Uterus (tissue), 2 donors: ENCODE measurements at regions not wholly inside any gene's neighbourhood (a gene's known extent, or its start where the extent isn't known, plus 50 kb on each side); places are given as distances from the start of the nearest gene placed in this dataset.

Experiments used
- POLR2A ChIP-seq, 2 donors: fragments of 450-650 bp; IDR thresholded peaks; one replicate each; pipeline ENCODE4 v1.6.1; 2016; ENCODE audit warnings: antibody characterized with exemption in 2 of 2, mild to moderate bottlenecking in 1 of 2, moderate library complexity in 1 of 2
- TF ChIP-seq, protein P1 (sequence below), 4 experiments: fragments of 200-600 bp in 2 of 4; fragments of 450-650 bp in 2 of 4; sonication (generic) in 2 of 4; IDR thresholded peaks; one replicate each; pipeline ENCODE4 v1.5.1; 2016 to 2019; ENCODE audit warnings: antibody characterized with exemption in 4 of 4, mild to moderate bottlenecking in 2 of 4, moderate library complexity in 1 of 4

DNA sequence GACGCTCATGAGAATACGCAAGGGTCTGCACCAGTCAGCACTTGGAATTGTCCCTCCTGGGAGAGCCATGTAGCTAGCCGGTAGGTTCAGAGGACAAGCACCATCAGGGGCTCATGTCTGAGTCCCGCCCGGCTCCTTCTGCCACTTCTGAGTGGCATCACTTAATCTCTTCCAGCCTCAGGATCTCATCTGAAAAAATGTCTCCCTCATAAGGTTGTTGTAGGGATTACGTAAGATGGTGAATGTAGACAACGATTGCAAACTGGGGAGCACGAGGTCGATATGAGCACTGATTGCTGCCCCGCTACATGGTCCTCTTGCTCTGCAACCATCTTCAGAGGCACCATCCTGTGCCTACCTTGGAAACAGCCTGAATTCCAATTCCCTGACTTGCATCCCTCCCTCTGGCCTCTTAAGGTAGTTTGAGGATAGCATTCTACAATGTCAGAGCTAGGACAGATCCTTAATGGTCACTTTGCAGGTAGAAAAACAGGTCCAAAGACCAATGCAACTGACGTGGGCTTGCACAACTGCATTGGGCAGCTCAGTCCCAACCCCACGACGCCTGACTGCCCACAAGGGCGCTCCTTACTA lies 115.8 kb upstream of the TMEM45B start:
- TF ChIP-seq, protein P1, sequence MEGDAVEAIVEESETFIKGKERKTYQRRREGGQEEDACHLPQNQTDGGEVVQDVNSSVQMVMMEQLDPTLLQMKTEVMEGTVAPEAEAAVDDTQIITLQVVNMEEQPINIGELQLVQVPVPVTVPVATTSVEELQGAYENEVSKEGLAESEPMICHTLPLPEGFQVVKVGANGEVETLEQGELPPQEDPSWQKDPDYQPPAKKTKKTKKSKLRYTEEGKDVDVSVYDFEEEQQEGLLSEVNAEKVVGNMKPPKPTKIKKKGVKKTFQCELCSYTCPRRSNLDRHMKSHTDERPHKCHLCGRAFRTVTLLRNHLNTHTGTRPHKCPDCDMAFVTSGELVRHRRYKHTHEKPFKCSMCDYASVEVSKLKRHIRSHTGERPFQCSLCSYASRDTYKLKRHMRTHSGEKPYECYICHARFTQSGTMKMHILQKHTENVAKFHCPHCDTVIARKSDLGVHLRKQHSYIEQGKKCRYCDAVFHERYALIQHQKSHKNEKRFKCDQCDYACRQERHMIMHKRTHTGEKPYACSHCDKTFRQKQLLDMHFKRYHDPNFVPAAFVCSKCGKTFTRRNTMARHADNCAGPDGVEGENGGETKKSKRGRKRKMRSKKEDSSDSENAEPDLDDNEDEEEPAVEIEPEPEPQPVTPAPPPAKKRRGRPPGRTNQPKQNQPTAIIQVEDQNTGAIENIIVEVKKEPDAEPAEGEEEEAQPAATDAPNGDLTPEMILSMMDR (IDR thresholded peaks at IDR 0.05): no peak
- TF ChIP-seq POLR2A (IDR thresholded peaks at IDR 0.05): no peak
